IMR-90 (cell line): ENCODE measurements at regions not wholly inside any gene's neighbourhood (a gene's known extent, or its start where the extent isn't known, plus 50 kb on each side); places are given as distances from the start of the nearest gene placed in this dataset.

ENCODE experiments used
- ATAC-seq: fragments of 200-7000 bp; cut with Tn5 transposase; 2 replicates; pipeline ENCODE4 v1.9.1; 2020; ENCODE audit warnings: low read depth, mild to moderate bottlenecking, moderate library complexity
- BruUV-seq: library from RNA; stranded (reverse); fragments of 400-500 nt; replicated peaks from 2 replicates; lab custom pipeline; 2021; lab: Mats Ljungman, UMichigan
- CTCF ChIA-PET: fragments of 300-600 bp; formaldehyde crosslinking; extraction: SDS; loops from one replicate; lab custom pipeline; 2021; ENCODE audit warnings: antibody characterized with exemption; lab: Yijun Ruan, JAX
- POLR2A ChIA-PET: fragments of 300-600 bp; sonication (Branson Sonifier 250); formaldehyde crosslinking; loops from one replicate; lab custom pipeline; 2022; ENCODE audit warnings: antibody characterized with exemption; ENCODE audit not compliant: unreplicated experiment; lab: Charles Lee
- DNase-seq: peaks from one replicate; pipeline ENCODE4 v3.0.0; 2013
- H2AFZ ChIP-seq: replicated peaks from 2 replicates; pipeline ENCODE3; 2013; ENCODE audit warnings: low read length, mild to moderate bottlenecking; ENCODE audit not compliant: poor library complexity
- H2AK5ac ChIP-seq: 2 replicates; pipeline ENCODE4 v1.6.1; 2013; ENCODE audit warnings: low read depth, low read length, inconsistent platforms
- H2AK9ac ChIP-seq: replicated peaks from 2 replicates; pipeline ENCODE3; 2013; ENCODE audit warnings: mild to moderate bottlenecking, low read depth, low read length, moderate library complexity; ENCODE audit not compliant: poor library complexity
- H2BK120ac ChIP-seq: 2 replicates; pipeline ENCODE4 v1.6.1; 2013; ENCODE audit warnings: low read depth, low read length, inconsistent platforms
- H2BK15ac ChIP-seq: 3 replicates; pipeline ENCODE4 v1.6.1; 2013; ENCODE audit warnings: low read depth, low read length, inconsistent platforms
- H2BK20ac ChIP-seq: 2 replicates; pipeline ENCODE4 v1.6.1; 2013; ENCODE audit warnings: low read depth, mild to moderate bottlenecking, inconsistent platforms, low read length, moderate library complexity
- H2BK5ac ChIP-seq: 2 replicates; pipeline ENCODE4 v1.6.1; 2013; ENCODE audit warnings: mild to moderate bottlenecking, low read depth, low read length, inconsistent platforms; ENCODE audit not compliant: poor library complexity, severe bottlenecking
- H3K14ac ChIP-seq: replicated peaks from 2 replicates; pipeline ENCODE4 v1.6.1; 2013; ENCODE audit warnings: low read depth, low read length, inconsistent platforms
- H3K18ac ChIP-seq: 2 replicates; pipeline ENCODE4 v1.6.1; 2013; ENCODE audit warnings: low read depth, low read length, control low read depth
- H3K23ac ChIP-seq: 2 replicates; pipeline ENCODE4 v1.6.1; 2013; ENCODE audit warnings: low read depth, low read length, inconsistent platforms
- H3K27ac ChIP-seq: 2 replicates; pipeline ENCODE4 v1.5.1; 2013; ENCODE audit warnings: mild to moderate bottlenecking, control low read depth, low read length; ENCODE audit not compliant: insufficient read depth
- H3K27me3 ChIP-seq: 2 replicates; pipeline ENCODE4 v1.6.1; 2013; ENCODE audit warnings: low read length; ENCODE audit not compliant: control insufficient read depth, insufficient read depth
- H3K36me3 ChIP-seq: 2 replicates; pipeline ENCODE4 v1.6.1; 2013; ENCODE audit warnings: low read length, mixed read lengths; ENCODE audit not compliant: control insufficient read depth, insufficient read depth
- H3K4ac ChIP-seq: 2 replicates; pipeline ENCODE4 v1.6.1; 2013; ENCODE audit warnings: low read depth, low read length, inconsistent platforms
- H3K4me1 ChIP-seq: 2 replicates; pipeline ENCODE4 v1.6.1; 2013; ENCODE audit warnings: low read length, mixed read lengths; ENCODE audit not compliant: control insufficient read depth, insufficient read depth
- H3K4me2 ChIP-seq: 2 replicates; pipeline ENCODE4 v1.6.1; 2013; ENCODE audit warnings: low read depth, mild to moderate bottlenecking, control low read depth, low read length, moderate library complexity
- H3K4me3 ChIP-seq: 2 replicates; pipeline ENCODE4 v1.5.1; 2013; ENCODE audit warnings: low read depth, mild to moderate bottlenecking, control low read depth, low read length, moderate library complexity; ENCODE audit not compliant: insufficient read depth
- H3K56ac ChIP-seq: 2 replicates; pipeline ENCODE4 v1.6.1; 2013; ENCODE audit warnings: low read length, inconsistent platforms; ENCODE audit not compliant: insufficient read depth; ENCODE audit errors: extremely low read depth
- H3K79me1 ChIP-seq, 2 experiments: 2 replicates each; pipeline ENCODE4 v1.6.1; 2013; ENCODE audit warnings: low read length in 2 of 2, inconsistent platforms in 1 of 2, low read depth in 1 of 2
- H3K9ac ChIP-seq: 2 replicates; pipeline ENCODE4 v1.6.1; 2013; ENCODE audit warnings: low read depth, low read length, control low read depth
- H3K9me1 ChIP-seq: 2 replicates; pipeline ENCODE4 v1.6.1; 2013; ENCODE audit warnings: low read length, inconsistent platforms; ENCODE audit not compliant: insufficient read depth
- H3K9me3 ChIP-seq: 2 replicates; pipeline ENCODE4 v1.6.1; 2013; ENCODE audit warnings: low read length; ENCODE audit not compliant: control insufficient read depth, insufficient read depth
- H4K20me1 ChIP-seq: 2 replicates; pipeline ENCODE4 v1.6.1; 2013; ENCODE audit warnings: low read length, inconsistent platforms; ENCODE audit not compliant: insufficient read depth
- H4K5ac ChIP-seq: 2 replicates; pipeline ENCODE4 v1.6.1; 2013; ENCODE audit warnings: mild to moderate bottlenecking, low read depth, low read length, control low read depth
- H4K8ac ChIP-seq, 2 experiments: 2 replicates each; pipeline ENCODE4 v1.6.1; 2013; ENCODE audit warnings: low read depth in 2 of 2, low read length in 2 of 2, control low read depth in 1 of 2, inconsistent platforms in 1 of 2
- H4K91ac ChIP-seq: 2 replicates; pipeline ENCODE4 v1.6.1; 2013; ENCODE audit warnings: low read depth, low read length, inconsistent platforms; ENCODE audit not compliant: insufficient read depth
- CEBPB ChIP-seq: IDR thresholded peaks from 2 replicates; pipeline ENCODE4 v1.6.1; 2012; ENCODE audit warnings: low read depth, low read length, improper control_type of control experiment
- CTCF ChIP-seq: conservative IDR thresholded peaks from 2 replicates; pipeline ENCODE4 v1.5.1; 2012; ENCODE audit warnings: mild to moderate bottlenecking, low read depth, low read length, improper control_type of control experiment
- MAZ ChIP-seq: IDR thresholded peaks from 2 replicates; pipeline ENCODE4 v1.6.1; 2012; ENCODE audit warnings: low read depth, mild to moderate bottlenecking, low read length, improper control_type of control experiment, moderate library complexity, borderline replicate concordance
- NFE2L2 ChIP-seq: fragments of 150-350 bp; IDR thresholded peaks from 2 replicates; pipeline ENCODE4 v1.6.1; 2016; ENCODE audit warnings: low read depth, mild to moderate bottlenecking, low read length
- RAD21 ChIP-seq: IDR thresholded peaks from 2 replicates; pipeline ENCODE4 v1.6.1; 2012; ENCODE audit warnings: low read length, improper control_type of control experiment
- SMC3 ChIP-seq: fragments of 150-350 bp; IDR thresholded peaks from 2 replicates; pipeline ENCODE4 v1.6.1; 2016; ENCODE audit warnings: low read depth, mild to moderate bottlenecking, antibody characterized with exemption, low read length, moderate library complexity
- WGBS, 2 experiments: methylation state at CpG; one replicate each; pipeline versions ENCODE4 v1.1.5 to v1.1.7; 2013; ENCODE audit warnings: missing lambda C conversion rate in 2 of 2; ENCODE audit not compliant: insufficient read length in 1 of 2; ENCODE audit errors: extremely low coverage in 2 of 2; 5-methylcytosine and 5-hydroxymethylcytosine counted together
- dilution Hi-C: fragments of 300-500 bp; cut with HindIII; formaldehyde crosslinking; loops from one replicate; pipeline ENCODE4 v1.14.3; 2018; ENCODE audit warnings: low sequenced_read_pairs; ENCODE audit not compliant: unreplicated experiment
- in situ Hi-C: fragments of 300-500 bp; cut with MboI; formaldehyde crosslinking; loops from 3 replicates; pipeline ENCODE4 v1.14.3; 2019; ENCODE audit warnings: low sequenced_read_pairs, inconsistent platforms, mixed read lengths
- intact Hi-C: fragments of 100-400 bp; cut with micrococcal nuclease; formaldehyde crosslinking; loops from 2 replicates; pipeline ENCODE4 v1.10.0; 2022

- Histone ChIP-seq H2BK120ac (no peak overlapping the region), H4K5ac (no peak overlapping the region), H3K9ac (no peak overlapping the region), H2BK20ac (no peak overlapping the region), H3K4ac (no peak overlapping the region), H3K14ac (no peak overlapping the region), H3K27ac (no peak overlapping the region), H4K20me1 (no peaks in the 10 kb centered on the region), H2BK15ac (no peak overlapping the region), H3K18ac (no peak overlapping the region), H2BK5ac (no peak overlapping the region), H3K4me1 (no peaks in the 10 kb centered on the region), H2AK9ac (no peak overlapping the region), H3K56ac (no peak overlapping the region), H3K79me1 (no peaks in the 10 kb centered on the region), H3K27me3 (no peaks in the 10 kb centered on the region), H4K91ac (no peak overlapping the region), H3K9me3 (no peaks in the 10 kb centered on the region), H3K23ac (no peak overlapping the region), H2AFZ (no peak overlapping the region), H3K4me3 (no peak overlapping the region), H4K8ac (no peak overlapping the region), H2AK5ac (no peak overlapping the region), H3K36me3 (no peaks in the 10 kb centered on the region), H3K9me1 (no peaks in the 10 kb centered on the region), H3K4me2 (no peak overlapping the region)
- intact Hi-C loops, result no loop called here
- no peak for ATAC-seq
- dilution Hi-C loops, result no loop called here
- in situ Hi-C loops, result no loop called here
- TF ChIP-seq RAD21 (no peak), CTCF (no peak), NFE2L2 (no peak), MAZ (no peak), SMC3 (no peak), CEBPB (no peak)
- ChIA-PET CTCF (interaction anchor here (0.5 to 0.6 kb wide), 2 partner anchors 52 to 504 kb away, joined by 3 to 6 read pairs; no protein-coding TSS in a partner anchor), POLR2A (no interaction called here)
- no peak for DNase-seq
- BruUV-seq, result no TSS peak
- no CpG with 5 or more reads among the region's 1 CpG for WGBS, 2 experiments
These were observed 137.2 kb downstream of the AACS start for GRCh38 chr12:125202421-125202820.
